Vagina (tissue), 2 donors: ENCODE measurements at regions not wholly inside any gene's neighbourhood (a gene's known extent, or its start where the extent isn't known, plus 50 kb on each side); places are given as distances from the start of the nearest gene placed in this dataset.

Experiments
- CTCF ChIP-seq, 3 experiments: fragments of 450-650 bp in 2 of 3; fragments of 200-600 bp in 1 of 3; sonication (generic) in 1 of 3; IDR thresholded peaks; one replicate each; pipeline ENCODE4 v1.5.1; 2017 to 2019; ENCODE audit warnings: antibody characterized with exemption in 3 of 3, mild to moderate bottlenecking in 2 of 3, moderate library complexity in 2 of 3
- POLR2A ChIP-seq, 2 donors: fragments of 450-650 bp; IDR thresholded peaks; one replicate each; pipeline ENCODE4 v1.6.1; 2017; ENCODE audit warnings: antibody characterized with exemption in 2 of 2, mild to moderate bottlenecking in 2 of 2, moderate library complexity in 2 of 2

DNA sequence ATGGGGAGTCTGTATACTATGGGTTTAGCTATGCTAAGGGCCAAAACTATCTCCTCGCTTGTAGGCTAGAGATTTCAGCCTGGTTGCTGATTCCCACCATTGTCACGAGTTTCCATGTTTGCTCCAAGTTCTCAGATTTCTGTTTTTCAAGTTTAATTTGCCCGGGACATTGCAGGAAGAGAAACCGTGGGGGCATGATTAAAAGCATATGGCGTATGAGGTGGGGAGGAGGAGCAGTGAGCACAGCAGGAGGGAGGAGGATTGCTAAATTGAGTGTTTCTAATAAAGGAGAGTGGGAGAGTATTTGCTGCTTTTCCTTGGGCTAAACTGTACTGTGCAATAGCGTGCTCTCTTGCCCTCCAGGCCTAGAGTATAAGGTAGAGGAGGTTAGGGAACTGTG is 558.4 kb downstream of the METTL15 start:
- TF ChIP-seq POLR2A (IDR thresholded peaks at IDR 0.05) (no peak), CTCF (IDR thresholded peaks at IDR 0.05) (no peak)
